Stimulated activated CD4-positive, alpha-beta T cell treated with anti-CD3 and anti-CD28 coated beads, Interleukin-2, amount 100 ng/mL, for 24 hours (primary cell): ENCODE measurements at regions not wholly inside any gene's neighbourhood (a gene's known extent, or its start where the extent isn't known, plus 50 kb on each side); places are given as distances from the start of the nearest gene placed in this dataset.
A peak's percentile ranks its signal among the peaks of the same experiment; 100 is the strongest.

Source experiments
- DNase-seq, 2 donors: peaks; one replicate each; pipeline ENCODE4 v3.0.0-alpha.2; 2020

DNA sequence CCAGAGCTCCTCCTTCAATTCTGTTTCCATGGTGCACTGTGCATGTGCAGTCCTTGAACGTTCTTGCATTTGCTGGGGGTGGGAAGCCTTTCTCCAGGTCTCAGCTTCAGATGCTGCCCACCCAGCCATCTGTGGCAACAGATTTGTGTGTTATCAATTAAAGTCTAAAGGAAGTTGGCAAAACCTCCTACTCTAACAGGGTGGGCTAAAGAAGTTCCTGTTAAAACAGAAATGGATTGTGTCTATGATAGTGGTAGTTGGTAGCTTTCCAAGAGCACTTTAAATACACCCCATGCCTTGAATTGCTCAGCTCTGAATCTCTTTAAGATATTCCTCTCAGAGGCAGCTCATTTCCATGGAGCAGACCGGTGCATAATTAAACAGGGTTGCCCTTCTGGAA is 488.0 kb upstream of the SUCLG2 start:
- no peak for DNase-seq

DNA sequence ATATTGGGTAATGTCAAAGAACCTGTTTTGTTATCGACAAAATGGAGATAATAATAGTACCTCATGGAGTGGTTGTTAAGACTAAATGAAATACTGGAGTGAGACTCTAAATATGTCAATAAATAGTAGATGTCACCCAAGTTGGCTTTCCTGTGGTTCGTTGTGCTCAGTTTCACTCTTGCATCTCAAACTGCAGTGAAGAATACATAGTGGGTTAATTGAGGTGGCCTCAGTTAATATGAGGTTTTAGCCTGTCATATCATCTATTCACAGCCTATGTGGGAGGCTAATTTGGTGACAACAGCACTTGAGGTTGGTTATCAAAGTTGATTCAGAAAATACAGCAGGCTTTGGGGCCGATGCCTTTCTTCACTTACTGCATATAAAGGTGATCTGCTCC is 485.5 kb upstream of the SUCLG2 start:
- DNase-seq: no peak

DNA sequence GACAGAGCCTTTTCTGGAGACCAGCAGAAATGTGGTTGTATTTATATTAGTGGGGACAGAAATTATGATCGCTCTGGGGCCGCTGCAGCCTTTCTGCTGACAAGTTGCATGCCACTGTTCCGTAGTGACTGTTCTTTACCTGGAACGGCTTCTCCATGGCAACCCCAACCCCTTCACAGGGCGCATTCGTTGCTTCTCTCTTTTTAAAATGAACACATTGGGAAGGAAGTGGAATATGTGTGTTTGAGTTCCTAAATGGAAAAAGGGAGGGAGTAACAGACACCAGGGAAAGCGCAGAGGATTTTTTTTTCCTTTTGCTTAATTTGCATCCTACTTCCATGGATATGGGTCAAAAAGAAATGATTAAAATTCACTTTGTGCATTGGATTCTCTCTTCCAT is 482.0 kb upstream of the SUCLG2 start:
- DNase-seq: no peak

DNA sequence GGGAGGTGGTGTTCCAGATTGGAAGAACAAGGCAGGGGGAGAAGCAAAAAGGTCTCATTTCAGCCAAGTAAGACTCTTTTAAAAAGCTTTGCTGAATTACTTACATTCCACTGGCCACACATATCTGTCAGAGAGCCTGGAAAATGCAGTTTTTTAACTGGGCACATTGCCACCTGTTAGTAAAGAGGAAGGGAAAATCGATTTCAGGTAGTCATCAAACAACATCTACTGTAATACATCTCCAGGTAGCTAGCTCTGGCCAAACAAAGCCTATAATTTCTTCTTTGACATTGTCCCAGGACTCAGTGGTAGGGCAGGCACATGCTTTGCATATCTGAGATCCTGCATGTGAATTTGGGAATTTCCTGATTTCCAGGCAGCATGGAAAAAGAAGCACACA is 480.7 kb upstream of the SUCLG2 start:
- no peak for DNase-seq

DNA sequence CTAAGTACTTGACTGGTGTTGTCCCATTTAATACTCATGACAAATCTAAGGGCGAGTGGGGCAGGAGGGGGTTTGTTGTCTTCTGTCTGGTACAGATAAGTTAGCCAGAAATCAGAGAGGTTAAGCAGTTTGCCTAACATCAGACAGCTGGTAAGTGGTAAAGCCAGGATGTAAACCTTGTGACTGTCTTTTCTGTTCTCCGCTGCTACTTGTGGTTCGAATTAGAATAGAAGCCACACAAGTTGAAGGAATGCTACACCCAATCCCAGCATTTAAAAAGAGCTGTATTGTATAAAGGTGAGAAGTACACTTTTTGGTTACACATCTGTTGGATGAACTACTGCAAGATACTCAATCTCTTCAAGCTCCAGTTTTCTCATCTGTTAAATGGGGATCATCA is 474.7 kb upstream of the SUCLG2 start:
- no peak for DNase-seq

DNA sequence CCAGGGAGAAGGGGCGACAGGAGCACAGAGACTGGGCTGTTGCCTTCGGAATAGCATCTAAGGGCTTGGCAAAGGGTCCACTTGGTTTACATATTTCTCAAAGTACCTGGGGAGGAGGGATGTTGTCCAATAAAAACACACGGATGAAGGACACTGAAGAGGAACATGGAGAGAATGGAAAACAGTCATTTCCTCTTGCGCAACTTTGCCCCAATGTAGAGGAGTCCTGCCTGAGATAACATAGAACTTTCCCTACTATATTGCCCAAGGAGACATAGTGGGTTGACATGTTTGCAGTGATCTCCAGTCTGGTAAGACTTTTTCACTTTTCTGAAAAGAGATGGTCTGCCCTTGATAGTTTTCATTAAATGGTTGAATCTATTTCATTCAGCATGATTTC is 468.8 kb upstream of the SUCLG2 start:
- DNase-seq: no peak

DNA sequence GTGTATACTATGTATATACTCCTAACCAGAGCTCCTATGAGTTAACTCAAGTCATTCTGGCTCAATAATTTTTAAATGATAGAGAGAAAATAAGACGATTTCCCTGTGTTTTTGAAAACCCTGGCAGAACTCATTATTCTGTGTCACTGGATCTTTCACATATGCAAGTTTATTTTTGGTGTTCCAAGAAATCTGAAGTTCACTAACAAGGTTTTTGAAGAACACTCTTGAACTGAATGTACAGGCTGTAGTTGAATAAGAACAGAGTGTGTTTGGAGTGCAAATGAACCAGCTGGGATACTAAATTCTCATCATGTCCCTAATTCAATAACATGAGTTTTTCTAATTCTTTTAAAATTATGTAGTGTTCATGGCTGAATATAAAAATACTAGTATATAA is 466.9 kb upstream of the SUCLG2 start:
- DNase-seq: no peak

DNA sequence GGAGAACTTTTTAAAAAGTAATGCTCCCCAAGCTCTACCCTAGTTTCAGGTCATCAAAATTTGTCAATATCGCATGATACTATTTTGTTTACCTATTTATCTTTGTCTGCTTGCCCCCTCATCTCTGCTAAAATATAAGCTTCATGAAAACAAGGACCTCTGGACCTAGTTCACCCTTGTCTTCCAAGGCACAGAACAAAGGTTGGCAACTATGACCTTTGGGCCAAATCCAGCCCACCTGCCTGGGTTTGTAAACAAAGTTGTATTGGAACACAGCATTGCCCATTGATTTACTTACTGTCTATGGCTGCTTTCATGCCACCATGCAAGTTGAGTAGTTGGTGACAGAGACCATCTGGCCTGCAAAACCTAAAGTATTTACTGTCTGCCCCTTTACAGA is 462.2 kb upstream of the SUCLG2 start:
- no peak for DNase-seq

DNA sequence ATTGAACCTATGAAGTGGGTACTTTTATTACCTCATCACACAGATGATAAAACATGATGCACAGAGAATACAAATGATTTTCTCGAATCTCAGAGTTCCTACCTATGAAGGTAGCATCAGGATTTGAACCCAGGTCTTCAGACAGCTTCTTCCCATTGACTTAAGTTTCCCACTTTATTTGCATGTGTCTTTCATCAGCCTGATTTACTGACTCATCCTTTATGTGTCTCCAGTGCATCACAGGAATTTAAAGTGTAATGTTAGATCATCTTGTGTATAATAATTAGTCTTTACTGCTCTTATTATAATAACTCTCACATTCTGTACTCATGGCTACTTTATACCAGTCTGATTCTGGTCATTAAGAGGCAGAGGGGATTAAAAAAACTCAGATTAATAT is 449.4 kb upstream of the SUCLG2 start:
- DNase-seq: no peak

DNA sequence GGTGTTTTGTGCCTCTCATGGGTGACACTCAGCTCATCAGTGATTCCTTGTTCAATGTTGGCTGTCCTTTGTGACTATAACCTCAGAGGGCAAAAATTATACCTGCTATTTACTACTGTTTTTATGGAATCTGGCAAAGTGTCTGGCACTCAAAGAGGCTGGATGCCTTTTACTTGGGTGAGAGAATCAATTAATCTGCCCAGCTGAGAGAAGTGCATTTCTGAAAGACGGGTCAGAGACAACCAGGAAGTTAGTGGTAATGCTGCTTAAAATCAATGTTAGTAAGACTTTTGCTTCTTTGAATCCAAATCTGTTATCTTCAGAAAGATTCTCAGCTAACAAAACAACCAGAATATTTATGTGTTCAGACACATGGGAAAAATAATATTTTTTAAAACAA is 436.2 kb upstream of the SUCLG2 start:
- no peak for DNase-seq

DNA sequence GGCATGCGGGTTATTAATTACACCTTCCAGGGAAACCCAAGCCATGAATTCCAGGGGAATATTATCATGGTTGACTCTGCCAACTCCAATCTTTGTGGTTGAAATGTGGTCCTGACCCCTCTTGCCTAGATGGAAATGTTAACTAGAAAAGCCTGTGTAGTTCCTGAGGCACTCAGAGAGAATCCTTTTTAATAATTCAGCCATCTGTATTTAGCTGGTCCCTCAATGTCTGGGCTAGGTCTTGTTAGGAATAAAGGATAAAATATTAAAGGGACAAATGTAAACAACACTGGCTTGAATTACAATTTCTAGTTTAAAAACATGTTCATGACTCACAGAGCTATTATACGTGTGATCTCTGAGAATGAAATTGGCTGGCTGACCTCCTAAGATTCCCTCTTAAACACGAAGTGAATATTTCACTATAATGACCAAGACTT is 435.2 kb upstream of the SUCLG2 start:
- DNase-seq: no peak

DNA sequence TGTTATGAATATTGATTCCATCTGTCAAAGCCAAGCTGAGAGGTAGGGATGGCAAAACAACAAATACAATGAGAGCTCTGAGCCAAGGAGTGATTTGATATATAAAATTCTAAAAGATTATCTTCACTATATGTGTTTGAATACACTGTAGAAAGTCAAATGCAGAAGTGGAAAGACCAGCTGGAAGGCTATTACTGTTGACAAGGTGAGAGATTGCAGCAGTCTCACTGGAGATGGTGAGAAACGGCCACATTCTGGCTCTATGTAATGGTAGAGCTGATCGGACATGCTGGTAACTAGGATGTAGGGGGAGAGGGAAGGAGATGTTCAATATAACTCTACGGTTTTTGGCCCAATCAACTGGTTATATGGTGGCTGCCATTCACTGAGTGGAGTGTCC is 434.2 kb upstream of the SUCLG2 start:
- no peak for DNase-seq

DNA sequence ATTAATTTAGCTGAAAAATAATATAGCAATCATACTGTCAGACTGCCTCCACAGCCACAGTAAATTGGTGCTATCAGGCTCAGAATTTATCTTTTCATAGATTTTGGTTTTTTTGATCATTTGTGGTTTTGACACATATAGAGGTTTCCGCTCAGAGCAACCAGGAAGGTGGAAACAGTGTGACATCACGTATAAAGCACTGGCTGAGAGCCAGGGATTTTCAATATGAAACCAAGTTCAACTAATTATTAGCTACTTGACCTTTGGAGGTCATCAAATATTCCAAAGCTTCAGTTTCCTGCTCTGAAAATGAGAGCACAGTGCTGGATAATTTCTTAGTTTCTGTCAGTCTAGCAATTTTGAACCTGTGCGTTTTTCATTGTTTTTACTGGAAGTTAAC is 433.8 kb upstream of the SUCLG2 start:
- peak; percentile 21 to 30 for DNase-seq

DNA sequence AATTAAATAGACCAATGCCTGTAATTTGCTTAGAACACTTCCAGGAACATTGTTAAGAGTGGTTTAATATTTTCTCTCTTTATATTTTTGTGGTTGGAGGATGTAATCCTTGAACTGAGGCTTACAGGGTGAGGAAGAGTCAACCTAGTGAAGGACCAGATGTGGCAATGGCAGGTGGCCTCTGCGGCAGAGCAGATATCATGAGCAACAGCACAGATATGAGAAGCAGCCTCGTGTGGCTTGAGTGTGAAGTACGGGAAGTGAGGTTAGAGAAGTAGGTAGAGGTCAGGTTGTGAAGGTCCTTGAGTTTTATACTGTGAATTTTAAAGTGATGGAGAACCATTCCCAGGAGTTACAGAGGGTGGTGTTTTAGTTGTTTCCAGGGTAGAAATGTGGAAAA is 417.6 kb upstream of the SUCLG2 start:
- no peak for DNase-seq

DNA sequence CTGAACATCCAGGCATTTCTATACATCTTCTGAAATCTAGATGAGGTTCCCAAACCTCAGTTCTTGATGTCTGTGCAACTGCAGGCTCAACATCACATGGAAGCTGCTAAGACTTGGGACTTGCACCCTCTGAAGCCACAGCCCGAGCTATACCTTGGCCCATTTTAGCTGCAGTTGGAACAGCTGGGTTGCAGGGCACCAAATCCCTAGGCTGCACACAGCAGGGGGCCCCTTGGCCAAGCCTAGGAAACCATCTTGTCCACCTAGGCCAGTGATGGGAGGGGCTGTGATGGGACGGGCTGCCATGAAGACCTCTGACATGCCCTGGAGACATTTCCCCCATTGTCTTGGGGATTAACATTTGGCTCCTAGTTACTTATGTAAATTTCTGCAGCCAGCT is 415.8 kb upstream of the SUCLG2 start:
- DNase-seq: no peak

DNA sequence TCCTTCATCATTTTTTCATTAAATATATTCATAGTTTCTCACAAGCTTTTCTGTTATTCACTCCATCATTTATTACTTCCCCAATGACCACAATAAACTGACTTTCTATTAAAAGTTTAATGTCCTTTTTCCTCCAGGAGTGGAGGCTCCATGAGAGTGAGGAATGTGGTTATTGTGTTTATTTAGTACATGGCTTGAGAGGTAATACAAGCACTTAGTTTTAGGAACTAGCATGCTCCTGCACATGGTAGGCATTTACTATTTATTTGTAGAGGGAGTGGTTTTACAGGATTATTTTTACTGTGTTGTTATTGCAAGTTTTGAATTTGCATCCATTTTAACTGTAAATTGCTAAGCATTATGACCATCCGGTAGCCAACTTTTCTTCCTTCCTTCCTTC is 412.9 kb upstream of the SUCLG2 start:
- no peak for DNase-seq

DNA sequence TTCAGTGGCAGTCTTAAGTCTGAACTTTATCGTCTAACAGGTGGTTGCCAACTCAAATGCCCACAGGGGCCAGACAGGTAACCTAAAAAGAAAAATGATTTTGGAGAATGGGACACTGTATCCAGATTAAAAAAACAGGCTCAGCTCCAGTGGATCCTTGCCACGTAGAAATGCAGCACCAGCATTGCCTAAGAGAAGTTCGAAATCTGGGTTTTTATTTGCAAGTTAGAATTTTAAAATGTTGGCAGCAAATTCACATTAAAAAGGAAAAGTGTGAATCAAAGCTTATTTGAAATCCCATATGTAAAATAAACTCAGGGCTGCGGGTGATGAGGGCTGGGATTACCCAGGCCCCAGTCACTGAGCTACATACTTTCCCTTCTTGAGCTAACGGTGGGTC is 408.5 kb upstream of the SUCLG2 start:
- DNase-seq: no peak

DNA sequence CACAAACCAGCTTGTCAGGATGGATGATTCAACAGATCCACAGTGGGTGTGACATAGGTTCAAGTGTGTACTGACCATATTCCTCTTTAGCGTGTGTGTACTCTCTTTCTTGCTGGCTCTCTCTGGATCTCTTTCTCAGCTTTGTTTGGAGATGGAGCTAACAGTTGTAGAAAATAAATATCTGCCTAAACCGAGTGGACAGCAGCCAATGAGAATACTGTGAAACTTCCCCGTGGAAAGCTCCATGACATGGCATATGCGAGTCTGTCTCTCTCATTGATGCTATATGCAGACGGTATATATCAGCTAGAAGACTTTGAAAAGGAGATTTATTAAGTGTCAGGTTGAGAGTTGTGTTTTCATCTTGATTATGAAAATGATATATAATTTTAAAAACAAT is 406.5 kb upstream of the SUCLG2 start:
- DNase-seq: no peak

DNA sequence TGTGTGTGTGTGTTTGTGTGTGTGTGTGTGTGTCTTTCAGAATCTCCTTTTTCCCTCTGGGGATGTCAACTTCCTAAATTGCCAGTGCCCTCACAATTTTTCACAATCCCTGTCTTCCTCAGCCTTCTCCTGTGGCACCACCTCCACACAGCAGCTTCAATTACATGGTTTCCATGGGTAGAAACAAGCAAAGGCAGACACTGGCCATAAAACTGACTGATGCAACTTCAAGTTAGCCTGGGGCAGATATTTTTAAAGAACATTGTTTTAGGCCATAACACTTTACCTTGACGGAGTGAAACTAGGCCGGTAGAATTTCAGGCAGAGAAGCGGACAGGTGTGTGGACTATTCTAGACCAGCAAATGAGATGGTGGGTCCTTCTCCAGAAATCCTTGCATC is 405.8 kb upstream of the SUCLG2 start:
- no peak for DNase-seq

DNA sequence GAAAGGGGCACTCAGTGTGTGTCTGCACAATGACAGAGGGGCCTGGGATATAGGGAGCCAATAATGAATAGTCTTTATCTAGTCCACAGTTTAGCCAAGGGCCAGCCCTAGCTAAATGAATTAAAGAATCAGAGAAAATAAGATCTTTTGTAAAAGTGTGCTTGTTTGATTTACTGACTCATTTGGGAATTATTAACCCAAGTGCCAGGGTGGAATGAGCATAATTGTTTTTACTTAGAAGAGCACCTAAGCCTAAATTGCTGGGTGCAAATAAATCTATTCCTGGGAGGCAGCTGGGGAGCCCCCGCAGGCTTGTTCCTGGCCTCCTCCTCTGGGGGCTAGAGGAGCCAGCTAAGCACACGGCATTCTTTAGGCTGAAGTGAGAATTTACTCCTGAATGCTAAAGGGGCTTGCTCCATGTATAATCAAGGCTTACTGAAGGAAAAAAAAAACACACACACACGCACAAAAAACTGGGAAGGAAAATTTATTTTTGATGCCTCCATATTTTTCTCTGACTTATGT is 405.3 kb upstream of the SUCLG2 start:
- no peak for DNase-seq

DNA sequence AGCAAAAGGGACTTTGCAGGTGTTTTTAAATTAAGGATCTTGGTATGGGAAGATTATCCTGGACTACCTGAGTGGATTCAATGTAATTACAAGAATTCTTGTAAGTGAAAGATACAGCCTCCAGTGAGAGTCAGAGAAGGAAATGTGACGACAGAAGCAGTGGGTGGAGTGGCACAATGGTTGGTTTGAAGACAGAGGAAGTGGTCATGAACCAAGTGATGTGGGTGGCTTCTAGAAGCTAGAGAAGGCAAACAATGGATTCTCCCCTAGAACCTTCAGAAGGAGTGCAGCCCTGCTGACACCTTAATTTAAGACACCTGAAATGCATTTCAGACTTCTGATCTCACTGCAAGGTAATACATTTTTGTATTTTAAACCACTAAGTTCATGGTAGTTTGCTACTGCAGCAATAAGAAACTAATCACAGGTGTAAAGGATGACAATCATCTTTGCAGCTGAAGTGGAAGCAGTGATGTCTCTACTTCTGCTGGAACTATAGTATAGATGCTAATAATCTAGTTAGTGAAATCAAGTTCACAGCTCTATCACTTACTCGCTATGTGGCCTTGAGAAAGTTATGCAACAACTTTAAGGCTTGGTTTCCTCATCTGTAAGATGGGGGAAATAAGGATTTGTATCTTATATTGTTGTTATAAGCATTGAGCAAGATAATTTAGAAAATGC is 403.4 kb upstream of the SUCLG2 start:
- peak; percentile 38 to 58 for DNase-seq

DNA sequence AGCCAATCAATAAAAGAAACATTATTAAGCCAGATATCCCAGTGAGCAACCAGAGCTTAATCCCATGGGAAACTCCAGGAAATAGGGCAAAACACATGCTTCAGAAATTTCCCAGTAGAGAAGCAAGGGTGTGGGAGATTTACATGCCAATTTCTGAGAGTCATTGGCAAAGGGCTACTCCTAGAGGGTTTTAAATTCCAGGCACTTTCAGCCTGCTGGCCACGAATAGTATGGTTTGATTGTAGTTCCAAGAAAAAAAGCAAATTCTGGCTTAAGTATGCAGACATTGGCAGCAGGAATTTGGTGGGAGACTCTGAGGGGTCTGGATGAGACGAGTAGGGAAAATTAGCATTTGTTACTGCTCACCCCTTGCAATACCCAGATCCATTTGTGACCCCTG is 402.1 kb upstream of the SUCLG2 start:
- DNase-seq: no peak

DNA sequence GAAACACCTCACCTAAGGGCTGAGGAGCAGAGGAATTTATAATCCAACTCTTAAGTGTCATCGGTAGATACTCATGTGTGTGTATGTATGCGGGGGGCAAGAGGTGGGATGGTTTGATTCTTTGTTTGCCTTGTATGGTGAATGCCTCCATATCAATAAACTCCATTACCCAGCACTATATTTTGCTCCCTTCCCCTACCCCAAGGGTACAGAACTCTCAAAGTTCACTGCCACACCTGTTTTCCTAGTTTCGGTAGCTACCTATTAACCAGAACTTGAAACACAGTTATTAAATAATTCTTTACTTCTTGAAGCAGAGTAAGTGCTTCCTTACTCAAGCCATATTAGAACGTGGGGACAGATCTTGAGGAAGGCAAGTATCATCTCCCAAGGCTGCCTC is 400.8 kb upstream of the SUCLG2 start:
- no peak for DNase-seq

DNA sequence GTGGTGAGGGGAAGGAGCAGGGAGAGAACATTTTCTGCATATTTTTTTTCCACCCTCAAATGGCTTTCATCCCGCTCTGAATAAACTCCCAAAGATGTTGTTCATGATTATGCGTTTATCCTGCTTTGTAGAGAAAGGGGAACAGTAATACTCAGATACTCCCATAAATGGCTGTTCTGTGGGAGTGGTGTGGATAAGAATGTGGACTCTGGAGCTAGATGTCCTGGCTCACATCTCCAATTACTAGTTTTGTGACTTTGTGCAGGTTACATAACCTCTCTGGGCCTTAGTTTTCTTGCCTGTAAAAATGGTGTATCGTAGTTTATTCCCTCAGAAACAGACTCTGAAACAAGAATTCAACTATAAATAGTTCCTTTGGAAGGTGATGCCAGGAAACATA is 395.4 kb upstream of the SUCLG2 start:
- no peak for DNase-seq

DNA sequence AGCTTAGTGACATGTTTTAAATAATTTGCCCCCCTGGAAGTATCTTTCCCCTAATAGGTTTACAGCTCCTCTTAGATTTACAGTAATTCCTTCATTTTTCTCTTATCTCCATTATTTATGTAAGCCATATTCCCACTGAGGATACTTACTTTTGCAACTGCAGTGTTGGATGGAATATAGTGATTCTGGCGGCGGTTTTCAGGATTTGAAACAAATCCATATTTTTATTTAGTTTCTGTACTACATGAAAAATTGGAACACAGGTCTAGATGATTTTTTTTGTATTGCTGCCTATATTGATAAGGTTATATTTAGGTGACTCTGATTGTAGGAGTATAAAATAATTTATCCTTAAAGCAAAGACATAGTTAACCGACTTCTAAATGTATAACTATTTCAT is 391.6 kb upstream of the SUCLG2 start:
- no peak for DNase-seq

DNA sequence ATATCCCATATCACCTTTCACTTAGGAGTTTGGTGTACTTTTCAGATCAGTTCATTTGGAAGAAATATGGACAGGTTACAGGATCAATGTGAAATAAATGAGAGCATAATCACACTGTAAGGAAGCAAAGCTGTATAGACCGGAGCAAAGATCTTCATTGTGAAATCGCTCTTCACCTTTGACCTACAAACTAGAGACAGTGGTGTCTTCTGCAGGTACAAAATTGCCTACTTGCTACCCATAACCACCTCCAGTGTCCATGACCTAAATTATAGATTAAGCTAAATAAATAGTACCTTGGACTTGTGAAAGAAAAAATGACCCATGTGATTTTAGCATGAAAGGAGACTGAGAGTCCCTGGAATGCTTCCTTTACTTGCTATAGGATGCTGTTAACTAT is 379.5 kb upstream of the SUCLG2 start:
- no peak for DNase-seq
